ENCODE measurements at regions not wholly inside any gene's neighbourhood (a gene's known extent, or its start where the extent isn't known, plus 50 kb on each side); places are given as distances from the start of the nearest gene placed in this dataset.
A peak's percentile ranks its signal among the peaks of the same experiment; 100 is the strongest.
"Not testable (repeated sequence)": the region's sequence is repeated elsewhere in the genome, so short reads cannot be mapped to it uniquely, and the experiment has no call there.

DNA sequence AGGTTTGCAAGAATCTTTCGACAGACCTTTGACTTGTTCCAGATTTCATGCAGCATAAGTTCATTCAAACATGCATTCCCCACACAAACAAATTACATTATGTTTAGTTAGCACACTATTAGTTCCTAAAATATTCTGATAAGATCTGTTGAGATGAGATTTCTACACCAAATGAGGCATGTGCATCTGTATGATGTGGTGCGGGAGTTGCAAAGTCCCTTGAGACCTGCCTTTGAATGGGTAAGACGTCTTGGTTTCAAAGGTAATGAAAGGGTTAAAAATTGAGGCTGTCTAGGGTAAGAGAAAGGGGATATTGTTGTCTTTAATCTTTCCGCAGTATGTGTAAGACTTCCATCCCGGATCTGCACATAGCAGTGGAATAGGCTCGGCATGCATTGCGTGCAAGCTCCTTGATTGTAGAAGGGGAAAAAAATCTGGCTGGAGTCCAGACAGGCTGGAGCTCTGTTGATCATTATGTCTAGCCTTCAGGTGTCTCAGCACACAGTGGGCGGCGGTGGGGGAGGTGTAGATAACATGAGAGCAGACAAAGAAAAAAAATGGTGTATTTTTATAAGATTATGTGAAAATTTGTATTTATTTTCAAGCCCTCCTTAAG lies 296.6 kb downstream of the PTPRC start:
- FAIRE-seq = no peak

DNA sequence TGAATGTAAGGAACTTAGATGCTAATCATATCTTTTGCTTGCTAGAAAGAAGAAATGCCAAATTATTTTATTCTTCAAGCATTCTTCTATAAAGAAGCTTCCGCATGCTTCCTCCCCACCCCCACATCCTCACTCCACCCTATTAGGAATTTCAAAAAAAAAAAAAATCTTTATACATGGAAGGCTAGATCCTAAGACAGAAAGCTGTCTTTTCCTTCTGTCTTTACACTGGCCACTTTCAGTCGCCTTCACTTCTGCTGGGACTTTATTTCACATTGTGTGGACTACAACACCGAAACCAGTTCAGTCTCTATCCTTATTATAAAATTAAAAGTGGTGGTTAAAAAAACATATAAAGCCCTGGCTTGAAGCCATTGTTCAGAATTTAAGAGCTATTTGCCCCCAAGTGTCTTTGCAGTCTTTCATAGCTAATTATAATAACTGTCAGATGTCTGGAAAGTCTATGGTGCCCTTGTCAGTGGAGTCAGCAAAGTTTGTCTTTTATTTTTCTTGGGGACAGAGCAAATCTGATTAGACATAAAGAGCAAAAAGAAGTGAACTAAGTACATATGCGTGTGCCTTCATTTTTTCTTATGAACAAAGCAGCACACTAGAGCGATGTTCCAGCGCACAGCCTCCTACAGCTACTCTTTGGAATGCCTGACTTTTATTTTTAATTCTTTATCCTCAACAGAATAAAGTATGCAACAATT lies 297.7 kb downstream of the PTPRC start:
- no peak for FAIRE-seq

DNA sequence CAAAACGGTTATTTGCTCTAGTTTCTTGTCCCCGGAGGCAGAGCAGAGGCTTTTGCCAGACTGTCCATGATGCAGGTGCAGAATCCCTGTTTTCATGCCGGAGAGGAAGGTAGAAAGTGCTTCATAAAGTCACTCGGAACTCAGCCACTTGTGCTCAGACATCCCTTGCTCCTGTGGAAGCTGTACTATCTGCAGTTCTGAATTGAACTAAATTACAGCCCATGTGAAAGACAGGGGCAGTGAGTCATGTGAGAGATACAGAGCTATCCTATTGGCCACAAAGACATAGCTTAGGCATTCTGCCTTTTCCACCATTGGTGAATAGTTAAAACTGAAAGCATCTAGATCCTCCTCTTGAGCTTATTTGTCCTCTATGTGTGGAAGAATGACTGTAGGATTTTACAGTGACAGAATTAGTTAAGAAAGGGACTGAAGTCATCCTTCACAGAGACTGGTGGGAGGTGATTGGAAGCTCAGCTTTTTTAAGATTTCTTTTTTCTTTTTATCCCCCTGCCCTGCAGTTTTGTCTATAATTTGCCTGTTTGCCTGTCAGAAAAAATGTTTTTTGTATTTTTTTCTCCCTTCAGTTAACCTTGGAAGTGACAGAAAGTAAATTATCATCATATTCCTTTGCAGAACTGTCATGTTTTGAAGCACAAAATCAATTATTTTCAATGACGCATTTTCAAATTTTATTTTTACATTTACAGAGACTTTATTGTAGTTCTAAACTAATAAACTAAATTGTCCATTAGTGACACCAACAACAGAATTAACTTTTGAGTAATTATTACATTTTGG lies 298.6 kb downstream of the PTPRC start:
- peak; percentile 11 for FAIRE-seq

DNA sequence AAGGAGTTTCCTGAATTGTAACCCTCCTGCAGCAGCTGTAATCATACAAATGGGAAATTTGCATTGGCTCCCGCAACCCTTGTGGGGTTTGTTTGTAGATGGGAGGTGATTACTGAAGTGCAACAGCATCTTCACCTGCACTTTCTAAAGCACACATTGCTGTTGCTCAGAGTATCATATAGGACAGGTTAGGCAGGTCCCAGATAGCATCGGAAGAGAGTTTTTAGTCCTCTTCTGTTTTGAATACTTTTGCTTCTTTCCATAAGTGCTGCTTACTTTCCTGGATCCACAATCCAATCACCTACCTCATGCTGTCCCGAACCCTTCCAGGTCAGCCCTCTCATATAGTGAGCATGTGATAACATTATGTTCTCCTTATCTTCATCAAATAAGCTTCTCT lies 300.4 kb downstream of the PTPRC start:
- FAIRE-seq = no peak

DNA sequence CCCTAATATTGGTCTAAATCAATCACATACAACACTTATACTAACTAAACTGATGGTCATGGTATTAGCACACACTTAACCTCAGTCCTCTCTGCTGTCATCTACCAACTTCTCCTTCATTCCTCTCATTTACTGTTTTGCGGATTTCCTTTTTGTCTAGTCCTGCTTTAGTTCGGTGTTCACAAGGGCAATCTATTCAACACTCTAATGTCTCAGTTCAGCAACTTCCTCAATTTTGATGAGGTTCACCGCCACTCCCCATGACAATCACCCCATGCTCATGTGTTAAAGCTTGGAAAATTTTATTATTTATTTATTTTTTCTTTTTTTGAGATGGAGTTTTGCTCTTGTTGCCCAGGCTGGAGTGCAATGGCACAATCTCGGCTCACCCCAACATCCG lies 301.1 kb downstream of the PTPRC start:
- FAIRE-seq = no peak

DNA sequence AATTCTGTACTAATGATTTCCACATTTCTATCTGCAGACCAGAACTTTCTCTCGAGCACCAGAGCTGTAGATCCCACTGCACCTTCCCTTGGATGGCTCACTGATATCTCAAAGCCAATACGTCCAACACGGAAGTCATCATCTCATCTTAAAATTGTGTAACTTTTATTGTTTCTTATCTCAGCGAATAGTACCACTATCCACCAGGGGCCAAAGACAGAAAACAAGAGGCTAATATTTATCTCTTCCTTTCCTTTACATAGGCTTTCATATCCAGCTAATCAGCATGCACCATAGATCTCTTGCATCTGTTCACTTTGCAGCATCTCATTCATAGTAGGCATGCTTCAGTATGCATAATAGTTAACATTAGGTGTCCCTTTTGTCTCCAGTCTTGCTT lies 303.6 kb downstream of the PTPRC start:
- no peak for FAIRE-seq

DNA sequence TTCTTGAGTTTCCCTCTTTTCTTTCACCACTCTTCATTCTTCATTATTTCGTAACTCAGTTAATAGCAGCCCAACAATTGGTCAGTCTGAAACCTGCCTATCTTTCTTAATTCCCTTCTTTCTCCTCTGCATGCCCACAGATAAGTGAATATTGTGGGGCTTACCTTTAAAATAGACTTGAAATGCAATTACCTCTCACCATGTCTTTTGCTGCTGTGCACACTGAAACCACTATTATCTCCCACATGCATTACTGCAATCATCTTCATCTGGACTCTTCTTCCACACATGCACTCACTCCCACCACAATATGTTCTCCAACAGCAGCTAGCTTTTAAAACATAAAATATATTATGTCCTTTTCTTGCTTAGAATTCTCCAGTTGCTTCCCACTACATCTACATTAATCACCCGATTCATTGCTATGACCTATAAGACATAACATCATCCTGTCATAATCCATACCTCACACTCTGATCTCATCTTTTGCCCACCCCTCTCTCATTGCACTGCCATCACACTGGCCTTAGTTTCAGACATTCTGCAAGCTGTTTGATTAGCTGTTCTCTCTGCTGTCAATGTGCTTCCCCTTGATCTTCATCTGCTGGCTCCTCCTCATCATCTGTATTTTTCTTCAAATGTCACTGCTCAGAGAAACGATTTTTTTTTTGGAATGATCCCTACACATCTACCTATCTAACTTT lies 304.8 kb downstream of the PTPRC start:
- FAIRE-seq = no peak

DNA sequence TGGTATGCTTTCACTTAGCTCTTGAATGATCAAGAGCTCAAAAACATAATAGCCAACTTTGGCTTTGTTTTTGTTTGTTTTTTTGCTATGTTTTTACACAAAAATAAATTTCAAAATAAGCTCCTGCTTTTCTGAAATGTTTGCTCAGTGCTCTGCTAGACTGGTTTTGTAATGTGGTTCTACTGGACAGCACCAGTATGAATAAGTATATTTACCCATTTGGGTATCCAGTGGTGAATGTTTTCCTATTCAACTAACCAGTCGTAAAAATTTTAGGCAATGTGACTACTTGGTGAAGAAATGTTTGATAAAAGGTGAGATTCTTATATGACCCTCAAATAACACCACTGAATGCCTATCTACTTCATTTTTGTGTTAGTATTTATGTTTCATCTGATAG lies 308.6 kb downstream of the PTPRC start:
- FAIRE-seq = no peak

DNA sequence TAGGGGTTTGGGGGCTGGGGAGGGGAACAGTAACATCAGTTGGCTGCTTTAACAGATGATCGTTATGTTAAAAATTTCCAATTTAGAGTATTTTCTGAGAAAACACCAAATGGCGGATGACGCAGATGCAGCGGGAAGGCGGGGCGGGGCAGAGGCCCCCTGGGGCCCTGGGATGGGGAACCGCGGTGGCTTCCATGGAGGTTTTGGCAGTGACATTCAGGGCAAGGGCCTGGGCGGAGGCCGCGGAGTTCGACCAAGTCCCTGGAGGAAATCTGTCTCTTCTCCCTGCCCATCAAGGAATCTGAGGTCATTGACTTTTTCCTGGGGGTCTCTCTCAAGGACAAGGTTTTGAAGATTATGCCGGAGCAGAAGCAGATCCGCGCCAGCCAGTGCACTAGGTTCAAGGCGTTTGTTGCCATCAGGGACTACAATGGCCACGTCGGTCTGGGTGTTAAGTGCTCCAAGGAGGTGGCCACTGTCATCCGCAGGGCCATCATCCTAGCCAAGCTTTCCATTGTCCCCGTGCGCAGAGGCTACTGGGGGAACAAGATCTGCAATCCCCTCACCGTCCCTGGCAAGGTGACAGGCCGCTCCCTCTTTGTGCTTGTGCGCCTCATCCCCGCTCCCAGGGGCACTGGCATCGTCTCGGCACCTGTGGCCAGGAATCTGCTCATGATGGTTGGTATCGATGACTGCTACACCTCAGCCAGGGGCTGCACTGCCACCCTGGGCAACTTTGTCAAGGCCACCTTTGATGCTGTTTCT lies 310.2 kb downstream of the PTPRC start:
- no peak for FAIRE-seq

DNA sequence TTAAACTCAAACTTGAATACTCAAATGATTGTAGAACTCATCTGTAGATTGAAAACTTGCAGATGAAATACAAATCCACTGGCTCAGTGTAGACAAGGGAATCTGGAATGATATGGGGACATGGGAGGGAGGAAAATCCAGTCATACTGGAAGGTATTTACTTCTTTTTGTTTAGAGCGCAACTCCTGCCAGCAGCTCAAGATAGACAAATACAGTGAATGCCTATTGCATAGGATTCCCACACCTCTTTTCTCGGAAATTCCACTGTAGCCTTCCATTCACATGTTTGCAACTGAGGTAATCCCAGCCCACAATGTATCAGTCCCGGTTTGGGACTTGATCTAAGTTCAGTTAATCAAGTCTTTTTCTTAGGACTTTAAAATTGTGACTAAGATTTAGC lies 311.2 kb downstream of the PTPRC start:
- no peak for FAIRE-seq

DNA sequence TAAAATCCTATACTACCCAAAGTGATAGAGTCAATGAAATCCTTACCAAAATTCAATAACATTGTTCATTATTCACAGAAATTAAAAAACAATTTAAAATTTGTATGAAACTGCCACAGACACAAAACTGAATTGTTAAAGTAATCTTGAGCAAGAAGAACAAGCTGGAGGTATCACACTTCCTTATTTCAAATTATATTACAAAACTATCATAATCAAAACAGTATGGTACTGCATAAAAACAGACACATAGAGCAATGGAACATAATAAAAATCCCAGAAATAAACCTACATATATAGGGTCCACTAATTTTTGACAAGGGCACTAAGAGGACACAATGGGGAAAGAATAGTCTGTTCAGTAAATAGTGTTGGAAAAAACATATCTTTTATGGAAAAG lies 316.2 kb downstream of the PTPRC start:
- FAIRE-seq = no peak

DNA sequence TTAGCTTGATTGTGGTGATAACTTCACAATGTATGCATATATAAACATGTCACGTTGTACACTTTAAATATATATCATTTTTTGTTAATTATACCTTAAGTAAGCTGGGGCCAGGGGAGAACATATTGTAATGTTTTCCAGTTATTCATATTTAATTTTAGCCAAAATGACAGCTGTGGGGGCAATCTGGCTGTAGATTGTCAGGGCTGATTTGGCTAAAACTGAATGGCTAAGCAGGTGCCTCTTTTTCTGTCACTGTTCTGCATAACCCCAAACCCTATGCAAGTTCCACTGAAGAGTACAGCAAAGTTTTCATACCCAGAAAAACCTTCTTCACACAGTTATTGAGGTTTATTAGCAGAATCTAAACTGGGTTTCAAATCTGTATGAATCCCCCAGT lies 318.2 kb downstream of the PTPRC start:
- FAIRE-seq = no peak

DNA sequence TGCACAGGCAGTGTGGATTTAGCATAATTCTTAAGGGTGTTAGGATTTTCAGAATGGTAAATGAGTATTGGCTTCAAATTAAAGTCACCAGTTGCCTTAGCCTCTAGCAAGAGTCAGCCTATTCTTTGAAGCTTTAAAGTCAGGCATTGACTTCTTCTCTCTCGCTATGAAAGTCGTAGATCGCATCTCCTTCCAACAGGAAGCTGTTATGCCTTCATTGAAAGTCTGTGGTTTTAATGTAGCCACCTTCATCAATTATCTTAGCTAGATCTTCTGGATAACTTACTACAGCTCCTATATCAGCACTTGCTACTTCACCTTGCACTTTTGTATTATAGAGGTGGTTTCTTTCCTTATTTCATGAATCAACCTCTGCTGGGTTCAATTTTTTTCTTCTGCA lies 320.2 kb downstream of the PTPRC start:
- no peak for FAIRE-seq

DNA sequence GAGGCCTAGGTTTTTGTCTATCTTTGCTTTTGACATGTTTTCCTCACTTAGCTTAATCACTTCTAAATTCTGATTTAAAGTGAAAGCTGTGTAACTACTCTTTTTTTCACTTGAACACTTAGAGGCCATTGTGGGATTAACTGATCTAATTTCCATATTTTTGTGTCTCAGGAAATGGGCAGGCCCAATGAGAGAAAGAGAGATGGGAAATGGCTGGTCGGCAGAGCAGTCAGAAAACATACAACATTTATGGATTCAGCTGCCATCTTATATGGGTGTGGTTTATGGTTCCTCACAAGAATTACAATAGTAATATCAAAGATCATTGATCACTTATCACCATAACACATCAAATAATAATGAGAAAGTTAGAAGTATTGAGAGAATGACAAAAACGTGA lies 320.8 kb downstream of the PTPRC start:
- FAIRE-seq = no peak

DNA sequence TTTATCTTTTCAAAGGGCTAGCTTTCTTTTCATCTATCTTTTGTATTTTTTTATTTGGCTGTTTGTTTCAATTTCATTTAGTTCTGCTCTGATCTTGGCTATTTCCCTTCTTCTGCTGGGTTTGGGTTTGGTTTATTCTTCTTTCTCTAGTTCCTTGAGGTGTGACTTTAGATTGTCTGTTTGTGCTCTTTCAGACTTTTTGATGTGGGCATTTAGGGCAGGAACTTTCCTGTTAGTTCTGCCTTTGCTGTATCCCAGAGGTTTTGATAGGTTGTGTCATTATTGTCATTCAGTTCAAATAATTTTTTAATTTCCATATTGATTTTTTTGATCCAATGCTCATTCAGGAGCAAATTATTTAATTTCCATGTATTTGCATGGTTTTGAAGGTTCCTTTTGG lies 325.0 kb downstream of the PTPRC start:
- not testable (repeated sequence) for FAIRE-seq

DNA sequence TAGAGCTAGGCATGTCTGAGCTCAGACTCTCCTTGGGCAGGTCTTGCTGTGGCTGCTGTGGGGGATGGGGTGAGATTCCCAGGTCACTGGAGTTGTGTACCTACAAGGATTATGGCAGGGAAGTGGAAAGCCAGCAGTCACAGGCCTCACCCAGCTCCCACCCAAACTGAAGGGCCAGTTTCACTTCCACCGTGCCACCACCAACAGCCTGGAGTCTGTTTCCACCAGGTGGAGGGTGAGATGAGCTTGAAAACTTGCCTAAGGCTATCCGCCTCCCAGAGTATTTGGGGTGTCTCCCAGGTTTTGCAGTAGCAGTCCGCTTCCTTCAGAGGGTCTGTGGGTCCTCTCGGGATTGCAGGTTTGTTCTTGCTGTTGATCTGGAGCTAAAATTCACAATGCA lies 327.7 kb downstream of the PTPRC start:
- FAIRE-seq = no peak

DNA sequence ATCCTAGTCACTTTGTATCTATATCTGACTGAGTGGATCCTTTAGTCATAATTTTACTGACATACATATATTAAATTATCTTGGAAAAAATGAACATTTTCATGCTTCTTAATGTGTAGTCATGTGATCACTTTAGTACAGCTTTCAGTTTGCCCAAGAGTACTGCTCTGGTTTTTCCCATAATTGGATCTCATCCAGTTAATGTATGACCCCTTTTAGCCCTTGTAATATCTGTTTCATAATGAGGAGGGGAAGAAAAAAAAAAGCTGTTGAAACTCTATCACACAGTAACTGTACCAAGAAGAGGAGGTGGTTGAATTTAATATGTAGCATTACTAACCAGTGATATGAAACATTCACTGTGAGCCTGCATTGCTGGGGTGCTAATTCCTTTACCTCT lies 328.7 kb downstream of the PTPRC start:
- no peak for FAIRE-seq

DNA sequence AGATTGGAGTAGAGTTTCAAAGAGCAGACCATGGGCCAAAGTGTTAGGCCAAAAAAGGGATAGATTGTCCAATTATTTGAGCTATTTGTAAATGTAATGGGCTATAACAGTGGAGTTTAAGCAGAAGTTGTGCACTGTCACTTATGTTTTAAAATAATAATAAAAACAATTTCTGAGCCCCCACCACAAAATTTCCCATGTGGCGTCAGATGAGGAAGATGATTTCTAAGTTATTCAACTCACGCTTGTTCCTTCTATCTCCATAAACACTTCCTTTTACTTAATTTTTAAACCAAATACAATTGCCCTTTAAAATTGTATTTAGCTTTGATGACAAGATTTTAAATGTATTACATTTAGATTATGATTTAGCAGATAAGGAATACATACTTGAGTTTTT lies 330.0 kb downstream of the PTPRC start:
- FAIRE-seq = peak; percentile 11

DNA sequence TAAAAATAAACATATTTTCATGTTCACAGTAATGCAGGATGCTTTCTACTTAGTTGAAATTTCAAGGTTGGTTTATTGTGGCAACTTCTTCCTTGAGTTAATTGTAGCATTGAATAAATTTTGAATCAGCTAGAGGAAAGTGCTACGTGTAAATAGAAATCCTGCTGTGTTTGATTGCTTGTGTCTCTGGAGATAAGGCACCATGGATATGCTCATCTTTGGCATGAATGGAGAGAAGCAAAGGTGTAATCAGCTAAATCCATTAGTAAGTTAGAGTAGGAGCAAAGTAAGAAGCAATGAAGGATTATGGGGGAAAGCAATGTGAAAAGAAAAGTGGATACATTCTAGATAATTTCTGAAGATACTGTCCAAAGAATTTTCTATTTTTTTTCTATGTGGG lies 331.1 kb downstream of the PTPRC start:
- no peak for FAIRE-seq

DNA sequence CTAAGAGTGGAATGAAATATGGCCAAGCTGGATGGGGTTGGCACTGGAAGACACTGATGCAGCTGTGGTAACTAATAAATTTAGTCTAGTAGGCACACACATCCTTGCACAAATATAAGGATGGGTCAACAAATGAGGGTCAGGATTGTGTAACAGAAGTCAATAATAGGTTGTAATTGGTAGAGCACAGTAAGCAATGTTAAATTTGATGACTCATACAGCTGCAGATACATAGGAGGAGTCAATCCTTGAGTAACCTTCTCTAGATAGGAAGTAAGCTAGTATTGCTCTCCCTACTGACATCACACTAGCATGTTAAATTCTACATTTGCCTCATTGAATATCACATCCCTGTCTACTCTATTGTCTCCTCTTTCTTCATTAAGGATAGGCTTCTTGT lies 332.1 kb downstream of the PTPRC start:
- no peak for FAIRE-seq

DNA sequence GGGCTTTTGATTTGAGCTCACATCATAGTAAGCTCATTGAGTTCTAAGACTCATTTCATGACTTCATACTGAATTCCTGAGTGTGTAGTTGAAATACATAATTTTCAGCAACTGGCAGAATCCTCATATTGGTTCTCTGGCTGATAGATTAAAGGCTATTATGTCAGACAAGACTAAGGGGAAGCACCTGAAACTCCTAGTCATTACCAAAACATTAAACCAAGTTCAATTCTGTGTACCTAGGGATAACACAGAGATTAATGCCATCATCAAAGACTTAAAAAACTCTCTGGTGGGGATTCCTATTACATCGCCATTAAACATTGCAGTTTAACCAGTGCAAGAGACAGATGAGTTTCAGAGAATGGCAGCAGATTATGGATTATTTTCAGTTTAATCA lies 339.1 kb downstream of the PTPRC start:
- no peak for FAIRE-seq

DNA sequence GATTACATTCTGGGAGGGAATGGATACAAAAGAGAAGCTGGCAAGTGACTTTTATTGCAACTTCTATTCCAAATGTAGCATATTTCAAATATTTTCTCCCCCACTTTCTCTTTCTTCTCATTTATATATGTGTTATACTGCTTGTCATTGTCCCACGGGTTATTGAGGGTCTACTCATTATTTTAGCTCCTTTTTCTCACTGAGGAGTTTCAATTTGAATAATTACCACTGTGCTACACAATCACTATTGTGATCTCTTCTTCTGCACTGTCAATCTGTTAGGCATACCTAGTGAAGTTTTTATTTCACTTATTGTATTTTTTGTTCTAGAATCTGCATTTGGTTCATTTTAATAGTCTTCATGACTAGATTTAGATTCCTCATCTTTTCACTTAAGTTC lies 339.7 kb downstream of the PTPRC start:
- FAIRE-seq = no peak

DNA sequence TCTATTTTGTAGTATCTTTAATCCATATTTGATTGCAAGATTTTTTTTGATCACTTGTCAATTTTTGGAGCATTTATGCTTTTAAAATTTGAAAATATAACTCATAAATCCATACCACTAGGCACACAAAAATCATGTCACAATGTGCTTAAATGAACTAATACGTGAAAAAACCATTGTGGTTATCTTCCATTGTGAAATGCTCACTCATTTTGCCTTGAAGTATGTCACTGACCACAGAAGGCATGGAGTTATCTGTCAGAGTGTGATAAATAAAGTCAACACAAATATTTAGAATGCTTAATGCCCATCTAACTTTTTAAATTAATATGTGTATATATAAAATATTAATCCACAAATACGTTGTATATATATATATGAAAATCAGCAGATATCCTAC lies 347.2 kb downstream of the PTPRC start:
- no peak for FAIRE-seq
